ENCODE measurements at regions not wholly inside any gene's neighbourhood (a gene's known extent, or its start where the extent isn't known, plus 50 kb on each side); places are given as distances from the start of the nearest gene placed in this dataset.

GRCh38 chr3:26260139-26260538 lies 362.4 kb upstream of the LRRC3B start:
- Histone ChIP-seq H3K4me3 (no peak overlapping the region), H3K36me3 (no peaks in the 10 kb centered on the region), H3K9me3 (no peaks in the 10 kb centered on the region), H3K4me1 (no peaks in the 10 kb centered on the region), H3K27ac (no peak overlapping the region), H3K27me3 (no peaks in the 10 kb centered on the region)
- TF ChIP-seq, protein P1, sequence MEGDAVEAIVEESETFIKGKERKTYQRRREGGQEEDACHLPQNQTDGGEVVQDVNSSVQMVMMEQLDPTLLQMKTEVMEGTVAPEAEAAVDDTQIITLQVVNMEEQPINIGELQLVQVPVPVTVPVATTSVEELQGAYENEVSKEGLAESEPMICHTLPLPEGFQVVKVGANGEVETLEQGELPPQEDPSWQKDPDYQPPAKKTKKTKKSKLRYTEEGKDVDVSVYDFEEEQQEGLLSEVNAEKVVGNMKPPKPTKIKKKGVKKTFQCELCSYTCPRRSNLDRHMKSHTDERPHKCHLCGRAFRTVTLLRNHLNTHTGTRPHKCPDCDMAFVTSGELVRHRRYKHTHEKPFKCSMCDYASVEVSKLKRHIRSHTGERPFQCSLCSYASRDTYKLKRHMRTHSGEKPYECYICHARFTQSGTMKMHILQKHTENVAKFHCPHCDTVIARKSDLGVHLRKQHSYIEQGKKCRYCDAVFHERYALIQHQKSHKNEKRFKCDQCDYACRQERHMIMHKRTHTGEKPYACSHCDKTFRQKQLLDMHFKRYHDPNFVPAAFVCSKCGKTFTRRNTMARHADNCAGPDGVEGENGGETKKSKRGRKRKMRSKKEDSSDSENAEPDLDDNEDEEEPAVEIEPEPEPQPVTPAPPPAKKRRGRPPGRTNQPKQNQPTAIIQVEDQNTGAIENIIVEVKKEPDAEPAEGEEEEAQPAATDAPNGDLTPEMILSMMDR (IDR thresholded peaks at IDR 0.05), result no peak
- TF ChIP-seq POLR2A (IDR thresholded peaks at IDR 0.05), result no peak
- no peak for TF ChIP-seq POLR2AphosphoS5 (IDR thresholded peaks at IDR 0.05; ENCODE audit: insufficient read depth in 1 of 2, low read depth in 1 of 2)
- intact Hi-C loops (cut with DNase I), result no loop called here
- DNase-seq (ENCODE audit: extremely low spot score in 2 of 2), result no peak

GRCh38 chr3:26264708-26265107 lies 357.9 kb upstream of the LRRC3B start:
- Histone ChIP-seq H3K9me3 (no peaks in the 10 kb centered on the region), H3K36me3 (no peaks in the 10 kb centered on the region), H3K4me1 (no peaks in the 10 kb centered on the region), H3K27me3 (no peaks in the 10 kb centered on the region), H3K27ac (no peak overlapping the region), H3K4me3 (no peak overlapping the region)
- intact Hi-C loops (cut with DNase I), result no loop called here
- TF ChIP-seq POLR2A (IDR thresholded peaks at IDR 0.05) (no peak), POLR2AphosphoS5 (IDR thresholded peaks at IDR 0.05; ENCODE audit: insufficient read depth in 1 of 2, low read depth in 1 of 2) (no peak)
- no peak for DNase-seq (ENCODE audit: extremely low spot score in 2 of 2)

GRCh38 chr3:26271848-26272247 lies 350.7 kb upstream of the LRRC3B start:
- DNase-seq (ENCODE audit: extremely low spot score in 2 of 2), result no peak
- Histone ChIP-seq H3K4me1 (no peaks in the 10 kb centered on the region), H3K4me3 (no peak overlapping the region), H3K27me3 (no peaks in the 10 kb centered on the region), H3K27ac (no peak overlapping the region), H3K9me3 (no peaks in the 10 kb centered on the region), H3K36me3 (no peaks in the 10 kb centered on the region)
- intact Hi-C loops (cut with DNase I), result no loop called here
- TF ChIP-seq POLR2A (IDR thresholded peaks at IDR 0.05) (no peak), POLR2AphosphoS5 (IDR thresholded peaks at IDR 0.05; ENCODE audit: insufficient read depth in 1 of 2, low read depth in 1 of 2) (no peak)
- TF ChIP-seq, protein P1 (IDR thresholded peaks at IDR 0.05), result no peak

DNA sequence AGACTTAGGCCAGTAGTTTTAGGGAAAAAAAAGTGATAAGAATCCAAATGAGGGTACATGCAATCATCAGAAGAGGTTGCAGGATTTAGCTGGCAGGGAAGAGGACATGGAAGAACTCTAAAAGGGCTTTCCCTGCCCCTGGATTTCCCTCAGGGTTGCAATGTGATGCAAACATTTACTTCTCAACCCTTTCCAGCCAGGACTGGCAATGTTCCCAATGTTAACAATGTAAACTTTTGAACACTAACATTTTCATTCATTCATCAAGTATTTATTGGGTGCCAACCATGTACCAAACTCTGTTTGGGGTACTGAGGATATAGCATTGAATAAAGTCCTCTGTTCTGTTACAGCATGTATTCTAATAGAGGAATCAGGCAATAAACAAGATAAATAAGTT lies 349.4 kb upstream of the LRRC3B start:
- no peaks in the 10 kb centered on the region for H3K9me3 ChIP-seq
- no peaks in the 10 kb centered on the region for H3K4me1 ChIP-seq
- no peak overlapping the region for H3K4me3 ChIP-seq
- intact Hi-C loops (cut with DNase I), result no loop called here
- H3K27me3 ChIP-seq, result no peaks in the 10 kb centered on the region
- no peaks in the 10 kb centered on the region for H3K36me3 ChIP-seq
- H3K27ac ChIP-seq, result no peak overlapping the region
- no peak for DNase-seq (ENCODE audit: extremely low spot score in 2 of 2)
- TF ChIP-seq POLR2A (IDR thresholded peaks at IDR 0.05) (no peak), POLR2AphosphoS5 (IDR thresholded peaks at IDR 0.05; ENCODE audit: insufficient read depth in 1 of 2, low read depth in 1 of 2) (no peak)
- TF ChIP-seq, protein P1 (IDR thresholded peaks at IDR 0.05), result no peak

- H3K27ac ChIP-seq, result no peak overlapping the region
- H3K4me1 ChIP-seq, result no peaks in the 10 kb centered on the region
- H3K27me3 ChIP-seq, result no peaks in the 10 kb centered on the region
- no peak for TF ChIP-seq POLR2A (IDR thresholded peaks at IDR 0.05)
- TF ChIP-seq POLR2AphosphoS5 (IDR thresholded peaks at IDR 0.05; ENCODE audit: insufficient read depth in 1 of 2, low read depth in 1 of 2), result no peak
- TF ChIP-seq, protein P1 (IDR thresholded peaks at IDR 0.05), result no peak
- DNase-seq (ENCODE audit: extremely low spot score in 2 of 2), result no peak
- H3K9me3 ChIP-seq, result peaks cover 9% of the 10 kb centered on the region
- no peaks in the 10 kb centered on the region for H3K36me3 ChIP-seq
- intact Hi-C loops (cut with DNase I), result no loop called here
- no peak overlapping the region for H3K4me3 ChIP-seq
These were observed 343.5 kb upstream of the LRRC3B start for GRCh38 chr3:26279091-26279490.

All from vagina (tissue), 2 donors.